Mammary epithelial cell (primary cell): ENCODE measurements at regions not wholly inside any gene's neighbourhood (a gene's known extent, or its start where the extent isn't known, plus 50 kb on each side); places are given as distances from the start of the nearest gene placed in this dataset.

Experiments used
- EZH2 ChIP-seq: IDR thresholded peaks from 2 replicates; pipeline ENCODE4 v1.6.1; 2012; ENCODE audit warnings: low read length, inconsistent platforms, borderline replicate concordance
- TF ChIP-seq, protein P1 (sequence below), 2 donors: IDR thresholded peaks in 1 of 2; conservative IDR thresholded peaks in 1 of 2; 2 replicates each; pipeline ENCODE4 v1.5.1; 2011 to 2012; ENCODE audit warnings: inconsistent platforms in 2 of 2, low read length in 2 of 2, mild to moderate bottlenecking in 2 of 2, control low read depth in 1 of 2, low read depth in 1 of 2; ENCODE audit not compliant: insufficient read depth in 1 of 2; ENCODE audit errors: extremely low read depth in 1 of 2

DNA sequence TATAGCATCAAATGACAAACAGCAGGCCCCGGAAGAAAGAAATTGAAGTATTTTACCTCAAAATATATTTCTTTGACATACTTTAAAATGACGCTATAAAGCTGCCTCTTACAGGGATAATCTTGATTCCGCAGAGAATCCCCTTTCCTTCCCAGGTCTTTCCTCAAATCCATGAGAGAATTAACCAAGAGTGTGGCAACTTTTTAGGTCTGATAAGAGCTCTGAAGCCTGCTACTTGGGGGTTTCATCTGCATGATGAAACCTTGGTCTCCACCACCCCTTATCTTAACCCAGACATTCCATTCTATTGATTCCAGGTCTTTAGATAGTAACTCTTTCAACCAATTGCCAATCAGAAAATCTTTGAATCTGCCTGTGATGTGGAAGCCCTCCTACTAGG lies 173.8 kb downstream of the CEMIP2 start:
- no peak for TF ChIP-seq EZH2
- TF ChIP-seq, protein P1, sequence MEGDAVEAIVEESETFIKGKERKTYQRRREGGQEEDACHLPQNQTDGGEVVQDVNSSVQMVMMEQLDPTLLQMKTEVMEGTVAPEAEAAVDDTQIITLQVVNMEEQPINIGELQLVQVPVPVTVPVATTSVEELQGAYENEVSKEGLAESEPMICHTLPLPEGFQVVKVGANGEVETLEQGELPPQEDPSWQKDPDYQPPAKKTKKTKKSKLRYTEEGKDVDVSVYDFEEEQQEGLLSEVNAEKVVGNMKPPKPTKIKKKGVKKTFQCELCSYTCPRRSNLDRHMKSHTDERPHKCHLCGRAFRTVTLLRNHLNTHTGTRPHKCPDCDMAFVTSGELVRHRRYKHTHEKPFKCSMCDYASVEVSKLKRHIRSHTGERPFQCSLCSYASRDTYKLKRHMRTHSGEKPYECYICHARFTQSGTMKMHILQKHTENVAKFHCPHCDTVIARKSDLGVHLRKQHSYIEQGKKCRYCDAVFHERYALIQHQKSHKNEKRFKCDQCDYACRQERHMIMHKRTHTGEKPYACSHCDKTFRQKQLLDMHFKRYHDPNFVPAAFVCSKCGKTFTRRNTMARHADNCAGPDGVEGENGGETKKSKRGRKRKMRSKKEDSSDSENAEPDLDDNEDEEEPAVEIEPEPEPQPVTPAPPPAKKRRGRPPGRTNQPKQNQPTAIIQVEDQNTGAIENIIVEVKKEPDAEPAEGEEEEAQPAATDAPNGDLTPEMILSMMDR (conservative IDR thresholded peaks at IDR 0.05 in 1 of 2, IDR thresholded peaks at IDR 0.05 in 1 of 2; ENCODE audit: extremely low read depth in 1 of 2, insufficient read depth in 1 of 2, low read depth in 1 of 2, low read length in 2 of 2), result no peak
